ENCODE measurements at regions not wholly inside any gene's neighbourhood (a gene's known extent, or its start where the extent isn't known, plus 50 kb on each side); places are given as distances from the start of the nearest gene placed in this dataset.
A peak's percentile ranks its signal among the peaks of the same experiment; 100 is the strongest.

DNA sequence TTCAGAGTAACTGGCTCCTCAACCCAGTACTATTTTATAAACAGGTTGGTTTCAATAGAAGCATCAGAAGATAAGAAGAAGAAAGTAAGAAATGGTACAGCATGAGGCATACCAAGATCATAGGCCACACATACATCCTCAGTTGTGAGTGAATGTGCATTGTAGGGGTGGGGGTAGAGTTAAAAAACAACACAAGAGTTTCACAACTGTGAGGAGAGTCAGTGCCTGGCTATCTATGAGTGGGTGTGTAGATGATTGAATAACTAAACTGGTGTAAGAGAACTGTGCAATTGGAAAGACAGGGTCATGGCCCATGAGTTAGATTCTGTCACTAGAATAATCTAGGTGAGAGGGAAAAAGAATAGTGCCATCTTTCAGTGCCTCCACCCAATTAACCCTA lies 748.2 kb upstream of the ACVR2A start:
- Histone ChIP-seq H3K9ac (ENCODE audit: low read length in 5 of 5) (no peak overlapping the region), H3K27ac (ENCODE audit: low read depth, low read length) (no peak overlapping the region), H3K9me3 (ENCODE audit: control insufficient read depth in 5 of 5, low read length in 5 of 5) (no peaks in the 10 kb centered on the region), H3K36me3 (ENCODE audit: control insufficient read depth in 5 of 5, insufficient read depth in 5 of 5, low read length in 5 of 5) (no peaks in the 10 kb centered on the region), H3K4me3 (ENCODE audit: low read depth in 1 of 5, low read length in 5 of 5) (no peak overlapping the region), H3K4me1 (ENCODE audit: control insufficient read depth in 5 of 5, insufficient read depth in 5 of 5, low read length in 5 of 5) (no peaks in the 10 kb centered on the region), H3K27me3 (ENCODE audit: control insufficient read depth in 5 of 5, insufficient read depth in 4 of 5, low read length in 5 of 5) (no peaks in the 10 kb centered on the region)

DNA sequence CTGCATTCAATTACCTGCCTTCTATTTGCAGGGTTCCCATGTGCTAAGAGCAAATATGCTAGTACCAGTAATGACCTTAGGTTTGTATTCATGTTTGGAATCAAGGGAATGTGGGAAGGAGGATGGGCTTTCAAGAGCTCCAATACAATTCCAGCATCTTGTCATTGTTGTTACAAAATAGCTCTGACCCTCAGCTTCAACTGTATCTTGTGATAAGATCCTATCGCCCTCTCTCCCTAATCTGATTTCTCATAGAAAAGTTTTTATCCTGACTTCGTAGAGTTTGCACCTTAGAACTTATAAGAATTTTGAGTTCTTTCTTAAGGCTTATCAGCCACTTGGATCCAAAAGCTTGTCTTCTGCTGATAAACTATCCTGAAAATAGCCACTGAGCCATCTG lies 749.5 kb upstream of the ACVR2A start:
- H3K4me1 ChIP-seq (ENCODE audit: control insufficient read depth in 5 of 5, insufficient read depth in 5 of 5, low read length in 5 of 5), result no peaks in the 10 kb centered on the region
- no peaks in the 10 kb centered on the region for H3K27me3 ChIP-seq (ENCODE audit: control insufficient read depth in 5 of 5, insufficient read depth in 4 of 5, low read length in 5 of 5)
- no peak overlapping the region for H3K4me3 ChIP-seq (ENCODE audit: low read depth in 1 of 5, low read length in 5 of 5)
- no peak overlapping the region for H3K27ac ChIP-seq (ENCODE audit: low read depth, low read length)
- no peaks in the 10 kb centered on the region for H3K36me3 ChIP-seq (ENCODE audit: control insufficient read depth in 5 of 5, insufficient read depth in 5 of 5, low read length in 5 of 5)
- no peaks in the 10 kb centered on the region for H3K9me3 ChIP-seq (ENCODE audit: control insufficient read depth in 5 of 5, low read length in 5 of 5)
- H3K9ac ChIP-seq (ENCODE audit: low read length in 5 of 5), result no peak overlapping the region

DNA sequence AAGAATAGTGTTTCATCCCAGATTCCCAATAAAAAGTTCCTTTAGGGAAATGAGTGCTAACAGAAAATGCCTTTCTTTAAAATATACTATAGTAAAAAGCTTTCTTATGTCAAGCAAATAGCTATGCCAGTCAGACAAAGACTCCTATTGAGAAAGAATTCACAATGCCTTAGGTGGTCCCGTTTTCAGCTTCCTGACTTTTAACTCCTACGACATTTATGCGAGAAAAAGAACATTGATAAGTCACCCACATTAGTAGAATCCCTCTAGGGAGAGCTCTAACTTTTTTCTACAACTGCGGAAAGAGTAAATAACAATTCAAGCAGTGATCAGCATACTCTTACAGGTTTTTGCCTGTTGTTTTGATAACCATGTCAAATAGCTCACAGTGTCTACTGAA lies 750.8 kb upstream of the ACVR2A start:
- Histone ChIP-seq H3K4me3 (ENCODE audit: low read depth in 1 of 5, low read length in 5 of 5) (no peak overlapping the region), H3K27me3 (ENCODE audit: control insufficient read depth in 5 of 5, insufficient read depth in 4 of 5, low read length in 5 of 5) (no peaks in the 10 kb centered on the region), H3K36me3 (ENCODE audit: control insufficient read depth in 5 of 5, insufficient read depth in 5 of 5, low read length in 5 of 5) (no peaks in the 10 kb centered on the region), H3K9ac (ENCODE audit: low read length in 5 of 5) (no peak overlapping the region), H3K27ac (ENCODE audit: low read depth, low read length) (no peak overlapping the region), H3K9me3 (ENCODE audit: control insufficient read depth in 5 of 5, low read length in 5 of 5) (no peaks in the 10 kb centered on the region), H3K4me1 (ENCODE audit: control insufficient read depth in 5 of 5, insufficient read depth in 5 of 5, low read length in 5 of 5) (no peaks in the 10 kb centered on the region)

DNA sequence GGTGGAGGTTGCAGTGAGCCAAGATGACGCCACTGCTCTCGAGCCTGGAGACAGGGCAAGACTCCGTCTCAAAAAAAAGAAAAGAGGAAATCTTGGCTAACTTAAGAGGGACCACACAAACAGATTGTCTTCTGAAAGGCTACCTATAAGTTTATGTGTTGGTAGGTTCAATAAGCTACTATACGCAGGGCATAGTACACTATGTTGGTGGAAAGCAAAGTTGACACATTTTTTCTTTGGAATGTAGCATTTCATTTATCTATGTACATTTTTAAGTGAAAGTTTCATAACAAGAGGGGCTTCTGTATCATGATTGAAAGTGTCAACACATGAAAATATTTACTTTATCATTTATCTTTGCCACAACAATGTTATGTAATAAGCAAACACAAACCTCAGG lies 752.6 kb upstream of the ACVR2A start:
- Histone ChIP-seq H3K27me3 (ENCODE audit: control insufficient read depth in 5 of 5, insufficient read depth in 4 of 5, low read length in 5 of 5) (no peaks in the 10 kb centered on the region), H3K4me3 (ENCODE audit: low read depth in 1 of 5, low read length in 5 of 5) (no peak overlapping the region), H3K9ac (ENCODE audit: low read length in 5 of 5) (no peak overlapping the region), H3K36me3 (ENCODE audit: control insufficient read depth in 5 of 5, insufficient read depth in 5 of 5, low read length in 5 of 5) (no peaks in the 10 kb centered on the region), H3K9me3 (ENCODE audit: control insufficient read depth in 5 of 5, low read length in 5 of 5) (no peaks in the 10 kb centered on the region), H3K4me1 (ENCODE audit: control insufficient read depth in 5 of 5, insufficient read depth in 5 of 5, low read length in 5 of 5) (peaks cover 0 to 3% (median 0%) of the 10 kb centered on the region in 5 donors), H3K27ac (ENCODE audit: low read depth, low read length) (no peak overlapping the region)

DNA sequence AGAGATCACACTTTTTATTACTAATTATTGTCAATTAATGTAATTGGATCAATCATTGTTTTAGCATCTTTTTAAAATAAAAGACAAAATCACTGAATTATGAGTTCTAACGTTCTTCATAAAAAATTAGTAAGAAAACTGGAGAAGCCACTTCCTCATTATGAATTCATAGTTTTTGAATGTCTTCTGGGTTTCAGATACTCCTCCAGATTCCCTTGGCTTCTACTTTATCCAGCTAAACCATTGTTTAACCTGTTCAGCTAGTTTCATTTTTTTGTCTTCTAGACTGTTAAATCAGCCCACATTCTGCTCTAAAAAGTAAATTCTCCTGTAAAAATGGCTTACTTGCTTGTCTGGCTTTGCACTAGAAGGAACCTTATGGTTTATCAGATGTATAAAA lies 753.4 kb upstream of the ACVR2A start:
- no peaks in the 10 kb centered on the region for H3K36me3 ChIP-seq (ENCODE audit: control insufficient read depth in 5 of 5, insufficient read depth in 5 of 5, low read length in 5 of 5)
- no peaks in the 10 kb centered on the region for H3K9me3 ChIP-seq (ENCODE audit: control insufficient read depth in 5 of 5, low read length in 5 of 5)
- no peak overlapping the region for H3K9ac ChIP-seq (ENCODE audit: low read length in 5 of 5)
- no peaks in the 10 kb centered on the region for H3K27me3 ChIP-seq (ENCODE audit: control insufficient read depth in 5 of 5, insufficient read depth in 4 of 5, low read length in 5 of 5)
- H3K27ac ChIP-seq (ENCODE audit: low read depth, low read length), result no peak overlapping the region
- H3K4me1 ChIP-seq (ENCODE audit: control insufficient read depth in 5 of 5, insufficient read depth in 5 of 5, low read length in 5 of 5), result peaks cover 0 to 4% (median 0%) of the 10 kb centered on the region in 5 donors
- no peak overlapping the region for H3K4me3 ChIP-seq (ENCODE audit: low read depth in 1 of 5, low read length in 5 of 5)

DNA sequence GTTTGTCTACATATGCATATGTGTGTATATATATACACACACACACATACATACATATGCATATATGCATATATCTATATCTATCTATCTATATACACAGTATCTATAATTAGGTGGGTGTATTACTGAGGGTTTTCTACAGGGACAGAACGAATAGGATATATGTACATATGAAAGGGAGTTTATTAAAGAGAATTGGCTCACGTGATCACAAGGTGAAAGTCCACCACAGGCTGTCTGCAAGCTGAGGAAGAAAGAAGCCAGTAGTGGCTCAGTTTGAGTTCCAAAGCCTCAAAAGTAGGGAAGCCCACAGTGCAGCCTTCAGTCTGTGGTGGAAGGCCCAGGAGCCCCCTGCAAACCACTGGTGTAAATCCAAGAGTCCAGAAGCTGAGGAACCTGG lies 756.0 kb upstream of the ACVR2A start:
- Histone ChIP-seq H3K9me3 (ENCODE audit: control insufficient read depth in 5 of 5, low read length in 5 of 5) (no peaks in the 10 kb centered on the region), H3K27ac (ENCODE audit: low read depth, low read length) (no peak overlapping the region), H3K27me3 (ENCODE audit: control insufficient read depth in 5 of 5, insufficient read depth in 4 of 5, low read length in 5 of 5) (no peaks in the 10 kb centered on the region), H3K4me1 (ENCODE audit: control insufficient read depth in 5 of 5, insufficient read depth in 5 of 5, low read length in 5 of 5) (peaks cover 0 to 9% (median 6%) of the 10 kb centered on the region in 5 donors), H3K36me3 (ENCODE audit: control insufficient read depth in 5 of 5, insufficient read depth in 5 of 5, low read length in 5 of 5) (no peaks in the 10 kb centered on the region), H3K9ac (ENCODE audit: low read length in 5 of 5) (no peak overlapping the region), H3K4me3 (ENCODE audit: low read depth in 1 of 5, low read length in 5 of 5) (no peak overlapping the region)

DNA sequence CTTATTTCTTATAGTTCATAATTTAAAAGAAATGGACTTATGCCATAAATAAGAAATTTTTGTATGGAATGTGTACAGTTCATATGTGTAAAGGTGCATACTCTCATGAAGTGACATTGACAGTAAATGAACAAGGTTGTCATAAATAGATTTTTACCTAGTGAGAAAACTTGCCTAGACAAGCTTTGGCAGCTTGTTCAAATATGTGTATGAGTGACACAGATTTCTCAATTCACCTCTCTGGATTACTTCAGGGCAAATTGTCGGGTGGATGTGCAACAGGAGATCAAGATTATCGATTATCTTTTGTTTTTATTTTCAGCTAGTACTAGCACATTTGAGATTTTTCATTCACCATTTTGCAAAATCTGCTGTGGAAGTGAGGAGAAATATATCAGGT lies 758.1 kb upstream of the ACVR2A start:
- Histone ChIP-seq H3K9ac (ENCODE audit: low read length in 5 of 5) (no peak overlapping the region), H3K9me3 (ENCODE audit: control insufficient read depth in 5 of 5, low read length in 5 of 5) (no peaks in the 10 kb centered on the region), H3K27ac (ENCODE audit: low read depth, low read length) (no peak overlapping the region), H3K4me1 (ENCODE audit: control insufficient read depth in 5 of 5, insufficient read depth in 5 of 5, low read length in 5 of 5) (peaks cover 0 to 28% (median 25%) of the 10 kb centered on the region in 5 donors), H3K36me3 (ENCODE audit: control insufficient read depth in 5 of 5, insufficient read depth in 5 of 5, low read length in 5 of 5) (no peaks in the 10 kb centered on the region), H3K4me3 (ENCODE audit: low read depth in 1 of 5, low read length in 5 of 5) (no peak overlapping the region), H3K27me3 (ENCODE audit: control insufficient read depth in 5 of 5, insufficient read depth in 4 of 5, low read length in 5 of 5) (no peaks in the 10 kb centered on the region)

DNA sequence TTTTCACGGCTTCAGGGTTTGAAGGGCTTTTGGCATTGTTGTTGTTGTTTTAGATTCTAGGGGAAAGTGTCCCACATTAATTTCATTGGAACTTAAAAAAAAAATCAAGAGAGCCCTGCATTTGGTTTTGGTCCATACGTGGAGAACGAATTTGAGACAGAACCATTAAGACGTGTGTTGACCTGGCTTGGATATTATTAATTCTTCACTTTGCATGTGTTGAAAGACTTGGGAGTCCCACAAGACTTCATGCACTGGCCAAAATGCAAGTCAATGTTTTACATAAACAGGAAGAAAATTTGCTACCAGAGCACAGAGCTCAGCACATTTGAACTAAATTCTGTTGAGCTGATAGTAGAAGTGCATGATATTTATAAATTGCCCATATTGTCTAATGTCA lies 761.2 kb upstream of the ACVR2A start:
- peaks cover 0 to 30% (median 25%) of the 10 kb centered on the region in 5 donors for H3K4me1 ChIP-seq (ENCODE audit: control insufficient read depth in 5 of 5, insufficient read depth in 5 of 5, low read length in 5 of 5)

DNA sequence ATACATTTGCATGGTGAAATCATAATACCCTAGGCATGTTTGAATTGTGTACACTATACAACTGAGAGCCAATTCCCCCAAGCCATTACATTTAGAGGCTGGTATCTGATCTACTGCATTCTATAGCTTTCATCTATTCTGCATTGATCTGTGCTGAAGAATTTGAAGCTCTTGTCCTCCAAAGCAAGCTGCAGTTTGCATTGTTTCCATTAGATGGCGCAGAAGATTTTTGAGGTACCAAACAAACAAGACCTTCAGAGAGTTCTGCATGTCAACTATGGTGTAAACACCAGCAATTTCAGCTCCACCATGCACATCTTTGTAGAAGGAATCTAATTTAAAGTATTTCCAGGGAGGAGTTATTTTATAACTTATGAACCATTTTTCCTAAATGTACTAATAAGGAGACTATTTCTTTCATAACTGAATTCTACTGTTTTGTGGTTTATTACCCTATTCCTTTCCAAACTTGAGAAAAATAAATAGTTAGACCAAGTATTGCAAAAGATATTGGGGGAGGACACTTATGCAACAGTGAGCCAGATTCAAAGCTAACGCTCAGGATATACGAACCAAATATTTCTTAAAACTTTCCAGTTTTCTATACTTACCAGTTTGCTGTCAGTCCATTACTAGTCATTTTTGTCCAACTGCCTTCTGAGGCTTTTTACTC lies 761.8 kb upstream of the ACVR2A start:
- H3K27me3 ChIP-seq (ENCODE audit: control insufficient read depth in 5 of 5, insufficient read depth in 4 of 5, low read length in 5 of 5), result no peaks in the 10 kb centered on the region
- H3K27ac ChIP-seq (ENCODE audit: low read depth, low read length), result peak overlapping the region; percentile 48
- peaks cover 0 to 30% (median 25%) of the 10 kb centered on the region in 5 donors for H3K4me1 ChIP-seq (ENCODE audit: control insufficient read depth in 5 of 5, insufficient read depth in 5 of 5, low read length in 5 of 5)
- H3K4me3 ChIP-seq (ENCODE audit: low read depth in 1 of 5, low read length in 5 of 5), result no peak overlapping the region
- no peaks in the 10 kb centered on the region for H3K36me3 ChIP-seq (ENCODE audit: control insufficient read depth in 5 of 5, insufficient read depth in 5 of 5, low read length in 5 of 5)
- H3K9me3 ChIP-seq (ENCODE audit: control insufficient read depth in 5 of 5, low read length in 5 of 5), result no peaks in the 10 kb centered on the region
- no peak overlapping the region for H3K9ac ChIP-seq (ENCODE audit: low read length in 5 of 5)

More for the DNA sequence above, 761.2 kb upstream of the ACVR2A start:
- Histone ChIP-seq H3K27ac (ENCODE audit: low read depth, low read length) (peak overlapping the region; percentile 48), H3K4me3 (ENCODE audit: low read depth in 1 of 5, low read length in 5 of 5) (no peak overlapping the region), H3K36me3 (ENCODE audit: control insufficient read depth in 5 of 5, insufficient read depth in 5 of 5, low read length in 5 of 5) (no peaks in the 10 kb centered on the region), H3K9me3 (ENCODE audit: control insufficient read depth in 5 of 5, low read length in 5 of 5) (no peaks in the 10 kb centered on the region), H3K9ac (ENCODE audit: low read length in 5 of 5) (no peak overlapping the region), H3K27me3 (ENCODE audit: control insufficient read depth in 5 of 5, insufficient read depth in 4 of 5, low read length in 5 of 5) (no peaks in the 10 kb centered on the region)

DNA sequence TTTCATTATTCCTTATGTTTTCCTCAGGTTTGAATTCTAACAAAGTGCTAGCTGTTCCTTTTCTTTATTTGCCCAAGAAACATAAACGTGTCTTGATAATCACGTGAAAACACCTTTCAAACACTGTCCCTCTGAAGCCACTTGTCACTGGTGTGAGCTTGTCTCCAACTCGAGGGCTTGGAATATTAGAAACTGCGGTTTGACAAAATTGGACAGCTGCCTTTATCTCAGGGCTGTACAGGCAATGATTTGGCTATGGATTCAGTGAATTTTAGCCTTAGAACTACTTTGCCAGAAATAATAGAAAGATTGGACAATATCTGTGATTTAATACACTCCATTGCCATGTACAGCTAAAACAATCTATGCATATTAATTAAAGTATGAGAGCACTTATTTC lies 763.0 kb upstream of the ACVR2A start:
- Histone ChIP-seq H3K4me3 (ENCODE audit: low read depth in 1 of 5, low read length in 5 of 5) (no peak overlapping the region), H3K9me3 (ENCODE audit: control insufficient read depth in 5 of 5, low read length in 5 of 5) (no peaks in the 10 kb centered on the region), H3K9ac (ENCODE audit: low read length in 5 of 5) (no peak overlapping the region), H3K27me3 (ENCODE audit: control insufficient read depth in 5 of 5, insufficient read depth in 4 of 5, low read length in 5 of 5) (no peaks in the 10 kb centered on the region), H3K36me3 (ENCODE audit: control insufficient read depth in 5 of 5, insufficient read depth in 5 of 5, low read length in 5 of 5) (no peaks in the 10 kb centered on the region), H3K27ac (ENCODE audit: low read depth, low read length) (no peak overlapping the region), H3K4me1 (ENCODE audit: control insufficient read depth in 5 of 5, insufficient read depth in 5 of 5, low read length in 5 of 5) (peaks cover 0 to 30% (median 25%) of the 10 kb centered on the region in 5 donors)
